SK-N-SH treated with all-trans-retinoic acid at 6 μM for 48 hours (cell line): ENCODE measurements at regions not wholly inside any gene's neighbourhood (a gene's known extent, or its start where the extent isn't known, plus 50 kb on each side); places are given as distances from the start of the nearest gene placed in this dataset.

Experiments
- ATAC-seq: fragments of 200-7000 bp; cut with Tn5 transposase; 3 replicates; pipeline ENCODE4 v1.9.1; 2020; ENCODE audit warnings: mild to moderate bottlenecking, moderate library complexity
- BACH2 ChIP-seq: fragments of 250-450 bp; sonication (Bioruptor Pico); IDR thresholded peaks from 2 replicates; pipeline ENCODE4 v1.9.0; 2021; ENCODE audit warnings: mild to moderate bottlenecking, borderline replicate concordance
- CSDC2 ChIP-seq: fragments of 250-450 bp; sonication (Bioruptor Pico); IDR thresholded peaks from 2 replicates; pipeline ENCODE4 v1.5.0; 2020; ENCODE audit warnings: mild to moderate bottlenecking, moderate library complexity
- ESRRG ChIP-seq: fragments of 250-450 bp; sonication (Bioruptor Pico); IDR thresholded peaks from 2 replicates; pipeline ENCODE4 v1.6.1; 2021; ENCODE audit warnings: mild to moderate bottlenecking
- GLIS3 ChIP-seq: fragments of 250-450 bp; sonication (Bioruptor Pico); IDR thresholded peaks from 2 replicates; pipeline ENCODE4 v1.5.0; 2020; ENCODE audit warnings: mild to moderate bottlenecking, moderate library complexity
- ISL1 ChIP-seq: fragments of 250-450 bp; sonication (Bioruptor Pico); IDR thresholded peaks from 2 replicates; pipeline ENCODE4 v2.1.2; 2022; ENCODE audit warnings: mild to moderate bottlenecking, moderate library complexity
- OSR1 ChIP-seq: fragments of 250-450 bp; sonication (Bioruptor Pico); IDR thresholded peaks from 2 replicates; pipeline ENCODE4 v1.8.0; 2022; ENCODE audit warnings: moderate library complexity, mild to moderate bottlenecking, inconsistent platforms
- PPARA ChIP-seq: fragments of 250-450 bp; sonication (Bioruptor Pico); IDR thresholded peaks from 2 replicates; pipeline ENCODE4 v1.5.0; 2020; ENCODE audit warnings: mild to moderate bottlenecking, borderline replicate concordance
- RARB ChIP-seq: fragments of 250-450 bp; sonication (Bioruptor Pico); IDR thresholded peaks from 2 replicates; pipeline ENCODE4 v1.8.0; 2021; ENCODE audit warnings: mild to moderate bottlenecking, moderate library complexity
- SNAI2 ChIP-seq: fragments of 250-450 bp; sonication (Bioruptor Pico); IDR thresholded peaks from 2 replicates; pipeline ENCODE4 v1.5.0; 2020; ENCODE audit warnings: mild to moderate bottlenecking, moderate library complexity
- TCF4 ChIP-seq: fragments of 250-450 bp; sonication (Bioruptor Pico); IDR thresholded peaks from 2 replicates; pipeline ENCODE4 v1.8.0; 2021; ENCODE audit warnings: mild to moderate bottlenecking, moderate library complexity, borderline replicate concordance
- TOX ChIP-seq: fragments of 250-450 bp; sonication (Bioruptor Pico); IDR thresholded peaks from 2 replicates; pipeline ENCODE4 v1.8.0; 2021; ENCODE audit warnings: mild to moderate bottlenecking, moderate library complexity, borderline replicate concordance
- ZFP3 ChIP-seq: fragments of 250-450 bp; sonication (Bioruptor Pico); IDR thresholded peaks from 2 replicates; pipeline ENCODE4 v1.5.0; 2020; ENCODE audit warnings: mild to moderate bottlenecking, moderate library complexity
- ZFP30 ChIP-seq: fragments of 450-650 bp; formaldehyde crosslinking; IDR thresholded peaks from 2 replicates; pipeline ENCODE4 v1.5.0; 2022; ENCODE audit warnings: mild to moderate bottlenecking, moderate library complexity
- ZNF565 ChIP-seq: fragments of 450-650 bp; formaldehyde crosslinking; conservative IDR thresholded peaks from 2 replicates; pipeline ENCODE4 v1.5.0; 2020; ENCODE audit warnings: low read depth, mild to moderate bottlenecking, moderate library complexity
- ZNF70 ChIP-seq: fragments of 450-650 bp; formaldehyde crosslinking; IDR thresholded peaks from 2 replicates; pipeline ENCODE4 v1.5.0; 2020; ENCODE audit warnings: mild to moderate bottlenecking, moderate library complexity
- ZNF8 ChIP-seq: fragments of 450-650 bp; formaldehyde crosslinking; IDR thresholded peaks from 2 replicates; pipeline ENCODE4 v1.5.0; 2020; ENCODE audit warnings: mild to moderate bottlenecking, moderate library complexity
- TF ChIP-seq, protein P1 (sequence below): fragments of 250-450 bp; sonication (Bioruptor Pico); IDR thresholded peaks from 2 replicates; pipeline ENCODE4 v1.8.0; 2020; ENCODE audit warnings: mild to moderate bottlenecking, moderate library complexity, borderline replicate concordance
- TF ChIP-seq, protein P2 (sequence below): fragments of 250-450 bp; sonication (Bioruptor Pico); IDR thresholded peaks from 2 replicates; pipeline ENCODE4 v1.5.1; 2020; ENCODE audit warnings: low read depth, mild to moderate bottlenecking, moderate library complexity
- TF ChIP-seq, protein P3 (sequence below): fragments of 250-450 bp; sonication (Bioruptor Pico); IDR thresholded peaks from 2 replicates; pipeline ENCODE4 v1.8.0; 2021; ENCODE audit warnings: low read depth, mild to moderate bottlenecking, moderate library complexity, borderline replicate concordance

DNA sequence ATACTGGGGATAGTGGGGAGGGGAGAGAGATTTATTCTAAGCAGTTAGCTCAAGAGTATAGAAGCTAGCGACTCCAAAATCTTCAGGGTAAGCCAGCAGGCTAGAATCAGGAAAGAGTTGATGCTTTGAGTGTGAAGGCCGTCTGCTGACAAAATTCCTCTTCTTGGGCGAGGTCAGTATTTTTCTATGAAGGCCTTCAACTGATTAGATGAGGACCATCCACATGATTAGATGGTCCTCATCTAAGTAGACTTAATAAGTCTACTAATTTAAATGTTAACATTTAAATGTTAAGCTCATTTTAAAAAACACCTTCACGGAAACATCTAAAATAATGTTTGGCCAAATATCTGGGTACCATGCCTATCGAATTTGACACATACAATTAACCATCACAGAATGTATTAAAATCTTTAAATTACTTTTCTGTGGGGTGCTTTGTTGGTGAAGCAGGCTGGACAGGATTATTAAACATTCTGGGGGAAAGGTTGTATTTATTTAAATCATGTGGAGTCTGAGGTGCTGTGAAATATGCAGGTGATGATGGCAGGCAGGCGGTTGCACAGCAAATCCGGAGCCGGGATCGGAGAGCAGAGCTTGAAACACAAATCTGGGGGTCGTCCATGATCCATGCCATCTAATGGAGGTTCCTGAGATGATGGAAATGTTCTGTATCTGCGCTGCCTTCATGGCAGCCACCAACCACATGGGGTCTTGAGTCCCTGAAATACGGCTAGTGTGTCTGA, 49.8 kb upstream of the ADORA2B start:
- no peak for TF ChIP-seq RARB (CRISPR knock-in tag)
- no peak for TF ChIP-seq ZNF70 (CRISPR knock-in tag)
- TF ChIP-seq SNAI2: no peak
- TF ChIP-seq ZNF565: no peak
- no peak for TF ChIP-seq PPARA
- TF ChIP-seq TOX (CRISPR knock-in tag): no peak
- TF ChIP-seq BACH2 (CRISPR knock-in tag): no peak
- no peak for TF ChIP-seq CSDC2 (CRISPR knock-in tag)
- no peak for TF ChIP-seq GLIS3 (CRISPR knock-in tag)
- no peak for TF ChIP-seq ZNF8 (CRISPR knock-in tag)
- no peak for TF ChIP-seq ESRRG (CRISPR knock-in tag)
- TF ChIP-seq OSR1: no peak
- TF ChIP-seq ZFP3 (CRISPR knock-in tag): no peak
- no peak for TF ChIP-seq ZFP30
- TF ChIP-seq, protein P1, sequence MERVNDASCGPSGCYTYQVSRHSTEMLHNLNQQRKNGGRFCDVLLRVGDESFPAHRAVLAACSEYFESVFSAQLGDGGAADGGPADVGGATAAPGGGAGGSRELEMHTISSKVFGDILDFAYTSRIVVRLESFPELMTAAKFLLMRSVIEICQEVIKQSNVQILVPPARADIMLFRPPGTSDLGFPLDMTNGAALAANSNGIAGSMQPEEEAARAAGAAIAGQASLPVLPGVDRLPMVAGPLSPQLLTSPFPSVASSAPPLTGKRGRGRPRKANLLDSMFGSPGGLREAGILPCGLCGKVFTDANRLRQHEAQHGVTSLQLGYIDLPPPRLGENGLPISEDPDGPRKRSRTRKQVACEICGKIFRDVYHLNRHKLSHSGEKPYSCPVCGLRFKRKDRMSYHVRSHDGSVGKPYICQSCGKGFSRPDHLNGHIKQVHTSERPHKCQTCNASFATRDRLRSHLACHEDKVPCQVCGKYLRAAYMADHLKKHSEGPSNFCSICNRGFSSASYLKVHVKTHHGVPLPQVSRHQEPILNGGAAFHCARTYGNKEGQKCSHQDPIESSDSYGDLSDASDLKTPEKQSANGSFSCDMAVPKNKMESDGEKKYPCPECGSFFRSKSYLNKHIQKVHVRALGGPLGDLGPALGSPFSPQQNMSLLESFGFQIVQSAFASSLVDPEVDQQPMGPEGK (CRISPR knock-in tag): no peak
- TF ChIP-seq, protein P2, sequence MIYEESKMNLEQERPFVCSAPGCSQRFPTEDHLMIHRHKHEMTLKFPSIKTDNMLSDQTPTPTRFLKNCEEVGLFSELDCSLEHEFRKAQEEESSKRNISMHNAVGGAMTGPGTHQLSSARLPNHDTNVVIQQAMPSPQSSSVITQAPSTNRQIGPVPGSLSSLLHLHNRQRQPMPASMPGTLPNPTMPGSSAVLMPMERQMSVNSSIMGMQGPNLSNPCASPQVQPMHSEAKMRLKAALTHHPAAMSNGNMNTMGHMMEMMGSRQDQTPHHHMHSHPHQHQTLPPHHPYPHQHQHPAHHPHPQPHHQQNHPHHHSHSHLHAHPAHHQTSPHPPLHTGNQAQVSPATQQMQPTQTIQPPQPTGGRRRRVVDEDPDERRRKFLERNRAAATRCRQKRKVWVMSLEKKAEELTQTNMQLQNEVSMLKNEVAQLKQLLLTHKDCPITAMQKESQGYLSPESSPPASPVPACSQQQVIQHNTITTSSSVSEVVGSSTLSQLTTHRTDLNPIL (CRISPR knock-in tag): no peak
- TF ChIP-seq, protein P3, sequence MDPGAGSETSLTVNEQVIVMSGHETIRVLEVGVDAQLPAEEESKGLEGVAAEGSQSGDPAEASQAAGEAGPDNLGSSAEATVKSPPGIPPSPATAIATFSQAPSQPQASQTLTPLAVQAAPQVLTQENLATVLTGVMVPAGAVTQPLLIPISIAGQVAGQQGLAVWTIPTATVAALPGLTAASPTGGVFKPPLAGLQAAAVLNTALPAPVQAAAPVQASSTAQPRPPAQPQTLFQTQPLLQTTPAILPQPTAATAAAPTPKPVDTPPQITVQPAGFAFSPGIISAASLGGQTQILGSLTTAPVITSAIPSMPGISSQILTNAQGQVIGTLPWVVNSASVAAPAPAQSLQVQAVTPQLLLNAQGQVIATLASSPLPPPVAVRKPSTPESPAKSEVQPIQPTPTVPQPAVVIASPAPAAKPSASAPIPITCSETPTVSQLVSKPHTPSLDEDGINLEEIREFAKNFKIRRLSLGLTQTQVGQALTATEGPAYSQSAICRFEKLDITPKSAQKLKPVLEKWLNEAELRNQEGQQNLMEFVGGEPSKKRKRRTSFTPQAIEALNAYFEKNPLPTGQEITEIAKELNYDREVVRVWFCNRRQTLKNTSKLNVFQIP (CRISPR knock-in tag): no peak
- TF ChIP-seq TCF4 (CRISPR knock-in tag): no peak
- no peak for TF ChIP-seq ISL1
- ATAC-seq: no peak
